DND-41 (cell line): ENCODE measurements at regions not wholly inside any gene's neighbourhood (a gene's known extent, or its start where the extent isn't known, plus 50 kb on each side); places are given as distances from the start of the nearest gene placed in this dataset.

Experiments
- ATAC-seq: fragments of 200-7000 bp; cut with Tn5 transposase; 3 replicates; pipeline ENCODE4 v1.9.1; 2021; ENCODE audit warnings: low read depth; ENCODE audit not compliant: insufficient read depth
- DNase-seq: peaks from one replicate; pipeline ENCODE4 v3.0.0-alpha.2; 2020
- H2AFZ ChIP-seq: 2 replicates; pipeline ENCODE4 v1.6.0; 2012; ENCODE audit warnings: low read depth, low read length
- H3K27ac ChIP-seq: 2 replicates; pipeline ENCODE4 v1.5.1; 2012; ENCODE audit warnings: low read length, inconsistent platforms
- H3K27me3 ChIP-seq: fragments of 200-600 bp; sonication (generic); 2 replicates; pipeline ENCODE4 v1.6.0; 2012; ENCODE audit warnings: low read length, mild to moderate bottlenecking, inconsistent platforms; ENCODE audit not compliant: insufficient read depth, poor library complexity
- H3K36me3 ChIP-seq: 2 replicates; pipeline ENCODE4 v1.5.1; 2012; ENCODE audit warnings: low read length, inconsistent platforms; ENCODE audit not compliant: insufficient read depth
- H3K4me1 ChIP-seq: 2 replicates; pipeline ENCODE4 v1.5.1; 2012; ENCODE audit warnings: mild to moderate bottlenecking, low read length; ENCODE audit not compliant: insufficient read depth
- H3K4me2 ChIP-seq: 2 replicates; pipeline ENCODE4 v1.6.0; 2012; ENCODE audit warnings: mild to moderate bottlenecking, moderate library complexity, low read length, inconsistent platforms; ENCODE audit not compliant: insufficient read depth
- H3K4me3 ChIP-seq, 2 experiments: fragments of 200-600 bp in 1 of 2; shearing (Covaris generic) in 1 of 2; 2 replicates each; pipeline ENCODE4 v1.5.1; 2012 to 2016; ENCODE audit warnings: inconsistent platforms in 2 of 2, low read length in 2 of 2, mild to moderate bottlenecking in 2 of 2, low read depth in 1 of 2, moderate library complexity in 1 of 2
- H3K79me2 ChIP-seq: 2 replicates; pipeline ENCODE4 v1.6.0; 2012; ENCODE audit warnings: low read length, inconsistent platforms; ENCODE audit not compliant: insufficient read depth
- H3K9ac ChIP-seq: 2 replicates; pipeline ENCODE4 v1.6.0; 2012; ENCODE audit warnings: low read depth, mild to moderate bottlenecking, inconsistent platforms, low read length, moderate library complexity
- H3K9me3 ChIP-seq: 2 replicates; pipeline ENCODE4 v1.5.1; 2012; ENCODE audit warnings: low read length, moderate library complexity, mild to moderate bottlenecking, inconsistent platforms; ENCODE audit not compliant: insufficient read depth, severe bottlenecking
- H4K20me1 ChIP-seq: 2 replicates; pipeline ENCODE4 v1.6.0; 2012; ENCODE audit warnings: low read length; ENCODE audit not compliant: insufficient read depth
- EZH2 ChIP-seq: IDR thresholded peaks from 3 replicates; pipeline ENCODE4 v1.6.1; 2012; ENCODE audit warnings: borderline replicate concordance, low read depth, mild to moderate bottlenecking, moderate library complexity, low read length, inconsistent platforms; ENCODE audit not compliant: severe bottlenecking
- TF ChIP-seq, protein P1 (sequence below): IDR thresholded peaks from 2 replicates; pipeline ENCODE4 v1.5.1; 2012; ENCODE audit warnings: borderline replicate concordance, low read length, moderate library complexity, mild to moderate bottlenecking; ENCODE audit not compliant: poor library complexity, severe bottlenecking; ENCODE audit errors: extremely low read depth

DNA sequence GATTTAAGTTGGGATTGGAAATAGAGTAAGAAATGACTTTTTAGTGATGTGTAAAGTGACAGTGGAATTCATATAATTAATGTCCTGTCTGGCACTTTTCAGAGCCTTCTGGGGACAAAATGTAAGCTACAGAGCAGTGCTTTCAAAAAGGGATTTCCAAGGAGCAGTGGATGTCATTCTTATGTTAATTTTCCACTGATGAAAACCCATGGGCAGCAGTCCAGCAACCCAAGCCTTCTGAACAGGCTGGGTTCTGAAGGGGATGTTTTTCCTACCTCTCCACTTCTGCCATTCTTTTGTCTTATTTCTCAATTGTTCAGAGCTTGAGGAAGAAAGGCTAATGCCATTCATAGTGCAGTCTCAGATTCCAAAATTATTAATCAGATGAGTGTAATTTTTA lies 717.6 kb upstream of the HS3ST1 start:
- ATAC-seq (no peak), DNase-seq (no peak)
- no peak overlapping the region for H3K4me2 ChIP-seq
- no peaks in the 10 kb centered on the region for H3K36me3 ChIP-seq
- no peaks in the 10 kb centered on the region for H3K79me2 ChIP-seq
- no peaks in the 10 kb centered on the region for H3K9me3 ChIP-seq
- TF ChIP-seq, protein P1, sequence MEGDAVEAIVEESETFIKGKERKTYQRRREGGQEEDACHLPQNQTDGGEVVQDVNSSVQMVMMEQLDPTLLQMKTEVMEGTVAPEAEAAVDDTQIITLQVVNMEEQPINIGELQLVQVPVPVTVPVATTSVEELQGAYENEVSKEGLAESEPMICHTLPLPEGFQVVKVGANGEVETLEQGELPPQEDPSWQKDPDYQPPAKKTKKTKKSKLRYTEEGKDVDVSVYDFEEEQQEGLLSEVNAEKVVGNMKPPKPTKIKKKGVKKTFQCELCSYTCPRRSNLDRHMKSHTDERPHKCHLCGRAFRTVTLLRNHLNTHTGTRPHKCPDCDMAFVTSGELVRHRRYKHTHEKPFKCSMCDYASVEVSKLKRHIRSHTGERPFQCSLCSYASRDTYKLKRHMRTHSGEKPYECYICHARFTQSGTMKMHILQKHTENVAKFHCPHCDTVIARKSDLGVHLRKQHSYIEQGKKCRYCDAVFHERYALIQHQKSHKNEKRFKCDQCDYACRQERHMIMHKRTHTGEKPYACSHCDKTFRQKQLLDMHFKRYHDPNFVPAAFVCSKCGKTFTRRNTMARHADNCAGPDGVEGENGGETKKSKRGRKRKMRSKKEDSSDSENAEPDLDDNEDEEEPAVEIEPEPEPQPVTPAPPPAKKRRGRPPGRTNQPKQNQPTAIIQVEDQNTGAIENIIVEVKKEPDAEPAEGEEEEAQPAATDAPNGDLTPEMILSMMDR = no peak
- TF ChIP-seq EZH2 = no peak
- no peak overlapping the region for H3K27ac ChIP-seq
- no peaks in the 10 kb centered on the region for H3K27me3 ChIP-seq
- no peak overlapping the region for H2AFZ ChIP-seq
- H3K9ac ChIP-seq = no peak overlapping the region
- H4K20me1 ChIP-seq = no peaks in the 10 kb centered on the region
- H3K4me3 ChIP-seq = no peak overlapping the region
- H3K4me1 ChIP-seq = no peaks in the 10 kb centered on the region

DNA sequence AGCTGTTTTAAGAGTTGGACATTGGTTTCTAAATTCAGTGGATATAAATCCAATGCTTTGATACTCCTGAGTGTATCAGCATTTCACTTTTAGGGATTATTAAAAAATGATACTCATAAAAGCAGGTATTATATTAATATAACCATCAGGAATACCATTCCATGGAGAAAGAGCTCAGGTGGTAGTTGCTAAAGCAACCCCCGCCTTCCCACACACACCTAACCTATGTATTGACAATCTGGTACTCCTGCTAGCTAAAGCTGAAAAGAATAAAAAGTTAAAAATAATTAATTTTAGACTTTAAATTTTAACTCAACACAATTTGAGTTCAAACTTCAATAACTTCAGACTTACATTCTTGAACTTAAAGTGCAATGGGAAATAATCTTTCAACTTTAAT lies 717.1 kb upstream of the HS3ST1 start:
- no peak overlapping the region for H3K9ac ChIP-seq
- no peaks in the 10 kb centered on the region for H3K4me1 ChIP-seq
- no peak for TF ChIP-seq EZH2
- TF ChIP-seq, protein P1 = no peak
- no peak overlapping the region for H3K4me3 ChIP-seq
- DNase-seq (no peak), ATAC-seq (no peak)
- H3K27ac ChIP-seq = no peak overlapping the region
- no peaks in the 10 kb centered on the region for H4K20me1 ChIP-seq
- H3K36me3 ChIP-seq = no peaks in the 10 kb centered on the region
- H3K27me3 ChIP-seq = no peaks in the 10 kb centered on the region
- H3K79me2 ChIP-seq = no peaks in the 10 kb centered on the region
- no peaks in the 10 kb centered on the region for H3K9me3 ChIP-seq
- no peak overlapping the region for H3K4me2 ChIP-seq
- H2AFZ ChIP-seq = no peak overlapping the region

DNA sequence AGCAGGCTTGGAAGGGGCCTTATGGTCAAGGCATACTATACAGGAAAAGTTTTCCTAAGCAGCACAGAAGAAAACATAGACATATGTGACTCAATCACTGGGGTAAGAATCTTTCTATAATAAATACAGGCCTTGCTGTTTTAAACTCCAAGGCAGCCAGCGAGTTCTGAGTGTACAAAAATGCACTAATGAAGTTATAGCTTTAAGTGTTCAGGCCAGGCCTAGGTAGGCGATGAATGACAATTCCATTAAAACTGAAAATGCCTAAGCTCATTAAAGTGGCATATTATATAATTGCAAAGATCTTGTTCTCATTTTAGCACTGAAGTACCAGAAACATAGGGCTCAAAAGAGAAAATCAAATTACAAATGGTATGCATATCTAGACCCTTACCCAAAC lies 716.4 kb upstream of the HS3ST1 start:
- Histone ChIP-seq H2AFZ (no peak overlapping the region), H3K36me3 (no peaks in the 10 kb centered on the region), H3K4me1 (no peaks in the 10 kb centered on the region), H3K79me2 (no peaks in the 10 kb centered on the region), H3K27me3 (no peaks in the 10 kb centered on the region), H3K4me2 (no peak overlapping the region), H3K4me3 (no peak overlapping the region), H3K9me3 (no peaks in the 10 kb centered on the region), H3K27ac (no peak overlapping the region), H3K9ac (no peak overlapping the region), H4K20me1 (no peaks in the 10 kb centered on the region)
- ATAC-seq (no peak), DNase-seq (no peak)
- TF ChIP-seq, protein P1 = no peak
- no peak for TF ChIP-seq EZH2

DNA sequence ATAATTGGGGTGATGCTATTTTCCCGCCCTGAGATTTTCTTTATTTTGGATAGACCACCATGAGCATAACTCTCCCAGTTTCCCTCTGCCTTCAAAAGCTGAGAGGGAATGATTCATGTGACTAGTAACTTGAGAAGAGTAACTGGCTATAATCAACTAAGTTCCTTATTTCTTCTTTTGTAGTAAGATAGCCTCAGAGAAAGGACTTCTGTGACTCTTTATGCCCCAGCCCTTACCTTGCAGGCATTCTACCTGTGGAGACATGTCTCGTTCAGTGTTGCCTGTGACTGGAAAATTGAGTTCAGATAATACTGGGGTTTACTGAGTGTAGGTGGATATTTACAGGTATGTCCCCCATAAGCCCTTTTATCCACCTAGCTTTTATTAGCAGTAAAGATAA lies 715.4 kb upstream of the HS3ST1 start:
- H3K79me2 ChIP-seq = no peaks in the 10 kb centered on the region
- DNase-seq = no peak
- no peak for ATAC-seq
- no peaks in the 10 kb centered on the region for H4K20me1 ChIP-seq
- no peak overlapping the region for H3K4me2 ChIP-seq
- H2AFZ ChIP-seq = no peak overlapping the region
- H3K4me1 ChIP-seq = no peaks in the 10 kb centered on the region
- TF ChIP-seq EZH2 = no peak
- H3K27me3 ChIP-seq = no peaks in the 10 kb centered on the region
- H3K9ac ChIP-seq = no peak overlapping the region
- no peaks in the 10 kb centered on the region for H3K36me3 ChIP-seq
- no peak overlapping the region for H3K27ac ChIP-seq
- no peaks in the 10 kb centered on the region for H3K9me3 ChIP-seq
- no peak overlapping the region for H3K4me3 ChIP-seq
